ENCODE measurements at regions not wholly inside any gene's neighbourhood (a gene's known extent, or its start where the extent isn't known, plus 50 kb on each side); places are given as distances from the start of the nearest gene placed in this dataset.
"Not testable (repeated sequence)": the region's sequence is repeated elsewhere in the genome, so short reads cannot be mapped to it uniquely, and the experiment has no call there.

DNA sequence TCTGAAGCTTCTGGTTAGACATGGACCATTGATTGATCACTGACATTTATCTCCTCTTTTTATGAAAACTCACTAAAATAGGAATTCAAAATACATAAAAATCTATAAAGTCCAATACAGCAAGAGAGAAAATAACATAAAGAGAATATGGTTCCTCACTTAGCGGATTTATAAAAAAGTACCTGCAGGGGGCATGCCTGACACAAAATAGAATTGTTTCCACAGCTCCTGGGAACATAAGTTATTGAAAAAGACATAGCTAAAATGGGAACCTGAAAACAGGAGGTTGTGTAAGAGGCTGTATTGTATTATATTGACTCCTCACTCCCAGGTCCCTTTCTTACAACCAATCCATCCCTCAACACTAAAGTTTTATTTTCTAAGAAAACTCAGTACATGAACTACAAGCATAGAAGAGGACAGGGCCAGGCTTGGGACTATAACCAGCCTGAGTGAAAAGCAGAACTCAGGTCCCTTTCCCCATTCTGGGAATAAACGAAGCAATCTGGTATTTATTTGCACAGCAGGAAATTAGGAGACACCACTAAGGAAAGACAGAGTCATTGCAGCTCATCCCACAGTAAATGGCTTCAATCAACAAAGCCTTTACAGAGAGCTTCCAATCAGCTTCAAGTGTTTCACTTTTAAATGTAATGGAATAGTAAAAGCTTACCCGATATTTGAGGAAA lies 121.1 kb upstream of the NDST4 start:
- no peak for DNase-seq (ENCODE audit: low read depth in 3 of 3)

GRCh38 chr4:115233600-115233999 lies 120.2 kb upstream of the NDST4 start:
- DNase-seq (ENCODE audit: low read depth in 3 of 3): no peak

DNA sequence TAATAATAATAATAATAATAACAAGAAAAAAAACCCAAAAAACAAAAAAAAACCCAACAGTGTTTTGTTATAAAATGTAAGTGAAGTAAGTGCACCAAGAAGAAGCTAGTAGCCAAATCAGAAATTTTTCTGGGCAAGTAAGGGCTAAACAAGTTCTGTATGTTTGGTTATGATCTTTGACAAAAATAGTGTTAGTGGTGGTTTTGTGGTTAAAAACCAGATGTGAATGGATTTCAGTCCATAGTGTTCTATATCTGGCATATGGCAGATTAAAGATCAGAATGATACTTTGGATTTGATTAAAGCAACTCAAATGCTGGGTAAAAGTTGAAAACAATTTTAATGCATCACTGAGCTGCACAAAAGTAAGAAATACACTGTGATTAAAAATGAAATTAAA lies 116.5 kb upstream of the NDST4 start:
- no peak for DNase-seq (ENCODE audit: low read depth in 3 of 3)

DNA sequence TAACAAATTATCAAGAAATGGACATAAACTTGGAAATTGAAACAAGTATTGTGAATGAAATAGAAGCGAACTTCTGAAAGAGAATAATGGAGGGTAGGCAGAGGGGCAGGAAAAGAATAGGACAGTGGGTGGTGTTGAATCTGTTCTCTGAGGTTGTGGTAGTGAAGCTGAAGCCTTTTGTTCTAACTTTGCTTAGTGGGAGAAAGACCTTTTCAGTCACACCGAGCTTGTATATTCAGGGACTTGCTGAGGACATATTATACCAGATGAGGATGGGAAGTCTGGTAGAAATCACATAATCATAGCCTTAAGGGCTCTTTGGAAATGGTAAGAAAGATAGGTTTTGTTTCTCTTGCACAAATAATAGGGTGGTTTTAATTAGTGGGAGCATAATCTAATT lies 115.4 kb upstream of the NDST4 start:
- DNase-seq (ENCODE audit: low read depth in 3 of 3): no peak

DNA sequence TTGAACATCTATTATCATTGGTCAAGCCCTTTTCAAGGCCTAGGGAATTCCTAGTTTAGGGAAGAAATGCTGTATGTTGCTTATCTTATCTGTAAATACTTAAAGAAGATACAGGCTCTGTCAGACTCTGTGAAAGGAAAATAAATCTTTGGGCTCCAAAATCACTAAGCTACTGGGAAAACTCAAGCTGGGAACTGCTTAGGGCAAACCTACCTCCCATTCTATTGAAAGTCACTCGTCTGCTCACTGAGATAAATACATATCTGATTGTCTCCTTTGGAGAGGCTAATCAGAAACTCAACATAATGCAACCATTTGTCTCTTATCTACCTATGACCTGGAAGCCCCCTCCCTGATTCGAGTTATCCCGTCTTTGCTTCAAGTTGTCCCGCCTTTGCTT lies 108.6 kb upstream of the NDST4 start:
- DNase-seq (ENCODE audit: low read depth in 3 of 3): no peak

- no peak for DNase-seq (ENCODE audit: low read depth in 3 of 3)
Observed at GRCh38 chr4:115219862-115220261, 106.4 kb upstream of the NDST4 start.

GRCh38 chr4:115219315-115219860 lies 106.0 kb upstream of the NDST4 start:
- no peak for DNase-seq (ENCODE audit: low read depth in 3 of 3)

GRCh38 chr4:115215935-115216334 lies 102.5 kb upstream of the NDST4 start:
- DNase-seq (ENCODE audit: low read depth in 3 of 3): no peak

GRCh38 chr4:115213716-115214115 lies 100.3 kb upstream of the NDST4 start:
- DNase-seq (ENCODE audit: low read depth in 3 of 3): no peak

DNA sequence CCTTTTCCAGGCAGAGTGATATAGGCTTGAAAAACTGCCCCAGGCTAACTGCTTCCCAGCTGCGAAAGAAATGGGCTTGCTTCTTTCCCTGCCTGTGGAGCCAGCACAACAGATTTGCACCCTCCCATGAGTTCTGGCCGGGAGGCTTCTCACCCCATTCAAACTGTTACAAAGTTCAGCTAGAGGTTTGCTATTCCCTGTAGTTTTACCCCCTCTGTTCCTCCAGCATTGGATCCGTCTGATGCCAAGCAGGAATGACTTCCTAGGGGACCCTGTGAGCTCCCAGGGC lies 87.6 kb upstream of the NDST4 start:
- no peak for DNase-seq (ENCODE audit: low read depth in 3 of 3)

DNA sequence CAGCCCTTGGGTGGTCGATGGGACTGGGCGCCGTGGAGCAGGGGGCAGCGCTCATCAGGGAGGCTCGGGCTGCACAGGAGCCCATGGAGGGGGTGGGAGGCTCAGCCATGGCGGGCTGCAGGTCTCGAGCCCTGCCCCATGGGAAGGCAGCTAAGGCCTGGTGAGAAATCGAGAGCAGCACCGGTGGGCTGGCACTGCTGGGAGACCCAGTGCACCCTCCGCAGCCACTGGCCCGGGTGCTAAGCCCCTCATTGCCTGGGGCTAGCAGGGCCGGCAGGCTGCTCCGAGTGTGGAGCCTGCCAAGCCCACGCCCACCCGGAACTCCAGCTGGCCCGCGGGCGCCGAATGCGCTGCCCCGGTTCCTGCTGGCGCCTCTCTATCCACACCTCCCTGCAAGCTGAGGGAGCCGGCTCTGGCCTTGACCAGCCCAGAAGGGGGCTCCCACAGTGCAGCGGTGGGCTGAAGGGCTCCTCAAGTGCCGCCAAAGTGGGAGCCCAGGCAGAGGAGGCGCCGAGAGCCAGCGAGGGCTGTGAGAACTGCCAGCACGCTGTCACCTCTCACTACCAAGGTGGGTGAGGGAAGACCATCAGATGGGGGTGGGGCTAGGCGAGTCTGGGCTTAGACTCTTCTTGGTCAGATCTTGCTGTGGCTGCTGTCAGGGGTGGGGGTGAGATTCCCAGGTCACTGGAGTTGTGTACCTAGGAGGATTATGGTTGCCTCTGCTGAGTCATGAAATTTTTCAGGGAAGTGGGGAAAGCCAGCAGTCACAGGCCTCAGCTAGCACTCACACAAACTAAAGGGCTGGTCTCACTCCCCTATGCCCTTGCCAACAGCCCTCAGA lies 87.0 kb upstream of the NDST4 start:
- DNase-seq (ENCODE audit: low read depth in 3 of 3): not testable (repeated sequence)

DNA sequence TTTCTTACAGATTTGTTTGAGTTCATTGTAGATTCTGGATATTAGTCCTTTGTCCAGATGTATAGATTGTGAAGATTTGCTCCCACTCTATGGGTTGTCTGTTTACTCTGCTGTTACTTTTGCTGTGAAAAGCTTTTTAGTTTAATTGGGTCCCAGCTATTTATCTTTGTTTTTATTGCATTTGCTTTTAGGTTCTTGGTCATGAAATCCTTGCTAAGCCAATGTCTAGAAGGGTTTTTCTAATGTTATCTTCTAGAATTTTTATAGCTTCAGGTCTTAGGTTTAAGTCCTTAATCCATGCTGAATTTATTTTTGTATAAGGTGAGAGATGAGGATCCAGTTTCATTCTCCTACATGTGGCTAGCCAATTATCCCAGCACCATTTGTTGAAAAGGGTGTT lies 81.2 kb upstream of the NDST4 start:
- DNase-seq (ENCODE audit: low read depth in 3 of 3): not testable (repeated sequence)

GRCh38 chr4:115190529-115190928 lies 77.1 kb upstream of the NDST4 start:
- no peak for DNase-seq (ENCODE audit: low read depth in 3 of 3)

DNA sequence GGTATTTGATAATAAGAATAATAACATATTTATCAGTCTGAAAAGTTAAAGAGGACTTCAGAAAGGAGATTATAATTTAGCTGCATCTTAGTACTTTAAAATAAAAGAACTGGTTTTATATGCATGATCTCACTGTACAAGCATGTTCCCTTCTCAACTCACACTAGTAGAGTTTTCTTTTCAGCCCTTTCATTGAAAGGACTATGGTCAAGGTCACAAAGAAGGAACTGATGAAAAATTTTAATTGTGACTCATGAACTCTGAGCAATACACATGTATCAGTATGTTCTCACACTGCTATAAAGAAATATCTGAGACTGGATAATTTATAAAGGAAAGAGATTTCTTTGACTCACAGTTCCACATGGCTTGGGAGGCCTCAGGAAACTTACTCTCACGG lies 73.7 kb upstream of the NDST4 start:
- no peak for DNase-seq (ENCODE audit: low read depth in 3 of 3)

DNA sequence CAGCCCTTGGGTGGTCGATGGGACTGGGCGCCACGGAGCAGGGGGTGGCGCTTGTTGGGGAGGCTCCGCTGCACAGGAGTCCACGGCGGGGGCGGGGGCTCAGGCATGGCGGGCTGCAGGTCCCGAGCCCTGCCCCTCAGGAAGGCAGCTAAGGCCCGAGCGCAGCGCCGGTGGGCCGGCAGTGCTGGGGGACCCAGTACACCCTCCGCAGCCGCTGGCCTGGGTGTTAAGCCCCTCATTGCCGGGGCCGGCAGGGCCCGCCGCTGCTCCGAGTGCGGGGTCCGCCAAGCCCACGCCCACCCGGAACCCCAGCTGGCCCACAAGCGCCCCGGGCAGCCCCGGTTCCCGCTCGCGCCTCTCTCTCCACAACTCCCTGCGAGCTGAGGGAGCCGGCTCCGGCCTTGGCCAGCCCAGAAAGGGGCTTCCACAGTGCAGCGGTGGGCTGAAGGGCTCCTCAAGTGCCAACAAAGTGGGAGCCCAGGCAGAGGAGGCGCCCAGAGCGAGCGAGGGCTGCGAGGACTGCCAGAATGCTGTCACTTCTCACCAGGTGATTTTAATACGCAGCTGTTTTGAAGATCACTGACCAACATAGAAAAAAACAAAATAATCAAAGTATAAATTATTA lies 66.1 kb upstream of the NDST4 start:
- DNase-seq (ENCODE audit: low read depth in 3 of 3): not testable (repeated sequence)

DNA sequence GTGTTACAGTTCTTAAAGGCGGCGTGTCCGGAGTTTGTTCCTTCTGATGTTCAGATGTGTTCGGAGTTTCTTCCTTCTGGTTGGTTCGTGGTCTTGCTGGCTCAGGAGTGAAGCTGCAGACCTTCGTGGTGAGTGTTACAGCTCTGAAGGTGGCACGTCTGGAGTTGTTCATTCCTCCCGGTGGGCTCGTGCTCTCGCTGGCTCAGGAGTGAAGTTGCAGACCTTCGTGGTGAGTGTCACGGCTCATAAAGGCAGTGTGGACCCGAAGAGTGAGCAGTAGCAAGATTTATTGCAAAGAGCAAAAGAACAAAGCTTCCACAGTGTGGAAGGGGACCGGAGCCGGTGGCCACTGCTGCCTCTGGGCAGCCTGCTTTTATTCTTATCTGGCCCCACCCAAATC lies 65.3 kb upstream of the NDST4 start:
- not testable (repeated sequence) for DNase-seq (ENCODE audit: low read depth in 3 of 3)

DNA sequence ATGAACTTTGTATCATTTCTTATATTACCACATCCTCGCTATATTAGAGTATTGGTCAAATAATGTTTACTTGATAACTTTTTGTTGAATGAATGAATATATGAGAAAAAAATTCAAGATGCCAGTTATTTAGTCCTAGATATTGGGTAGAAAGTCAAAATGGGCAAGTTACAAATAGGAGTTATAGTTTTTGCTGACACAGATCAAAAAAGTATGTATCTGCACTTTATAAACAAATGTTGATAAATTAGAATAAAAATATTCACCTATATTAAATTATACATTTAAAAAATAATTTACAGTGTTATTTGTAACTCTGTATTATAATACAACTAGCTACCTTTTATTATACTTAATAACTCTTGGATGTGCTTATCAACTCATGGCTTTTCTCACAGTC lies 57.8 kb upstream of the NDST4 start:
- no peak for DNase-seq (ENCODE audit: low read depth in 3 of 3)

- DNase-seq (ENCODE audit: low read depth in 3 of 3): no peak
Observed at GRCh38 chr4:115165503-115165902, 52.1 kb upstream of the NDST4 start.

Measured in stimulated activated CD4-positive, alpha-beta T cell treated with anti-CD3 and anti-CD28 coated beads, TNF-alpha, amount 100 ng/mL, for 24 hours (primary cell).